KMS-11 (cell line): ENCODE measurements at regions not wholly inside any gene's neighbourhood (a gene's known extent, or its start where the extent isn't known, plus 50 kb on each side); places are given as distances from the start of the nearest gene placed in this dataset.

Source experiments
- H2AFZ ChIP-seq: fragments of 200-600 bp; sonication (generic); 2 replicates; pipeline ENCODE4 v1.6.1; 2016; ENCODE audit warnings: antibody characterized with exemption, mixed run types, low read depth
- H3K27ac ChIP-seq: fragments of 200-600 bp; sonication (generic); 2 replicates; pipeline ENCODE4 v1.6.1; 2016; ENCODE audit warnings: mild to moderate bottlenecking, mixed run types
- H3K27me3 ChIP-seq: fragments of 200-600 bp; sonication (generic); 2 replicates; pipeline ENCODE4 v1.6.1; 2017; ENCODE audit warnings: mild to moderate bottlenecking, low read depth, mixed run types, moderate library complexity; ENCODE audit not compliant: insufficient read depth
- H3K36me3 ChIP-seq: fragments of 200-600 bp; sonication (generic); 2 replicates; pipeline ENCODE4 v1.6.1; 2017; ENCODE audit warnings: mild to moderate bottlenecking, mixed run types; ENCODE audit not compliant: insufficient read depth
- H3K4me1 ChIP-seq: fragments of 200-600 bp; sonication (generic); 2 replicates; pipeline ENCODE4 v1.6.1; 2016; ENCODE audit warnings: mild to moderate bottlenecking, low read depth, mixed run types; ENCODE audit not compliant: poor library complexity, severe bottlenecking
- H3K4me2 ChIP-seq: fragments of 200-600 bp; sonication (generic); 2 replicates; pipeline ENCODE4 v1.7.0; 2016; ENCODE audit warnings: mild to moderate bottlenecking, mixed run types
- H3K4me3 ChIP-seq: fragments of 200-600 bp; sonication (generic); IDR thresholded peaks from 2 replicates; pipeline ENCODE4 v1.6.1; 2017; ENCODE audit warnings: low read depth, low read length, mixed read lengths; ENCODE audit not compliant: insufficient read depth
- H3K79me2 ChIP-seq: fragments of 200-600 bp; sonication (generic); 2 replicates; pipeline ENCODE4 v1.6.1; 2016; ENCODE audit warnings: low read depth, mixed run types; ENCODE audit not compliant: insufficient read depth
- H3K9ac ChIP-seq: fragments of 200-600 bp; sonication (generic); 2 replicates; pipeline ENCODE4 v1.6.1; 2016; ENCODE audit warnings: mild to moderate bottlenecking, mixed run types
- H4K20me1 ChIP-seq: fragments of 200-600 bp; sonication (generic); 2 replicates; pipeline ENCODE4 v1.6.1; 2016; ENCODE audit warnings: mild to moderate bottlenecking, mixed run types; ENCODE audit not compliant: insufficient read depth
- TF ChIP-seq, protein P1 (sequence below): fragments of 200-600 bp; sonication (generic); conservative IDR thresholded peaks from 2 replicates; pipeline ENCODE4 v1.6.1; 2017; ENCODE audit warnings: low read depth, mild to moderate bottlenecking, antibody characterized with exemption, low read length, moderate library complexity, mixed read lengths

DNA sequence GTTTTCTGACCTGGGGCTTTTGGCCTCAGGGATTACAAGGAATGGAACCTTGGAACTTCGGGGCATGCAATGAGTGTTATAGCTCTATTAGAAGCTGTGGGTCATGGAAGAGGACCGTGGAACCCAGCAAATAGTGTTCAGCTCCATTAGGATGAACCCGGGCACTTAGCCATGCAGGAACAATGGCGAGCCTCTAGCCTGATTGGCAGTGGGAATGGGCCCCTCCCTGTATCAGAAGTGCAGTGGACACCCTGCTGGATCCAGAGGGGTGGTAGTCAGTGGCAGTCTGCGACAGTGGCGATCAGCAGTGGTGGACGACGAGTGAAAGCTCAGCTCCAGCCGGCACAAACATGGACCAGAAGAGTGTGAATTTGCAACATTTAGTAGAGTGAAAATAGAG is 315.4 kb upstream of the TECRL start:
- no peak overlapping the region for H3K27ac ChIP-seq
- no peaks in the 10 kb centered on the region for H3K79me2 ChIP-seq
- H2AFZ ChIP-seq = no peak overlapping the region
- H3K4me2 ChIP-seq = no peak overlapping the region
- H3K9ac ChIP-seq = no peak overlapping the region
- no peaks in the 10 kb centered on the region for H3K36me3 ChIP-seq
- TF ChIP-seq, protein P1, sequence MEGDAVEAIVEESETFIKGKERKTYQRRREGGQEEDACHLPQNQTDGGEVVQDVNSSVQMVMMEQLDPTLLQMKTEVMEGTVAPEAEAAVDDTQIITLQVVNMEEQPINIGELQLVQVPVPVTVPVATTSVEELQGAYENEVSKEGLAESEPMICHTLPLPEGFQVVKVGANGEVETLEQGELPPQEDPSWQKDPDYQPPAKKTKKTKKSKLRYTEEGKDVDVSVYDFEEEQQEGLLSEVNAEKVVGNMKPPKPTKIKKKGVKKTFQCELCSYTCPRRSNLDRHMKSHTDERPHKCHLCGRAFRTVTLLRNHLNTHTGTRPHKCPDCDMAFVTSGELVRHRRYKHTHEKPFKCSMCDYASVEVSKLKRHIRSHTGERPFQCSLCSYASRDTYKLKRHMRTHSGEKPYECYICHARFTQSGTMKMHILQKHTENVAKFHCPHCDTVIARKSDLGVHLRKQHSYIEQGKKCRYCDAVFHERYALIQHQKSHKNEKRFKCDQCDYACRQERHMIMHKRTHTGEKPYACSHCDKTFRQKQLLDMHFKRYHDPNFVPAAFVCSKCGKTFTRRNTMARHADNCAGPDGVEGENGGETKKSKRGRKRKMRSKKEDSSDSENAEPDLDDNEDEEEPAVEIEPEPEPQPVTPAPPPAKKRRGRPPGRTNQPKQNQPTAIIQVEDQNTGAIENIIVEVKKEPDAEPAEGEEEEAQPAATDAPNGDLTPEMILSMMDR = no peak
- H3K27me3 ChIP-seq = no peaks in the 10 kb centered on the region
- H3K4me1 ChIP-seq = no peaks in the 10 kb centered on the region
- H4K20me1 ChIP-seq = no peaks in the 10 kb centered on the region
- H3K4me3 ChIP-seq = no peak overlapping the region

DNA sequence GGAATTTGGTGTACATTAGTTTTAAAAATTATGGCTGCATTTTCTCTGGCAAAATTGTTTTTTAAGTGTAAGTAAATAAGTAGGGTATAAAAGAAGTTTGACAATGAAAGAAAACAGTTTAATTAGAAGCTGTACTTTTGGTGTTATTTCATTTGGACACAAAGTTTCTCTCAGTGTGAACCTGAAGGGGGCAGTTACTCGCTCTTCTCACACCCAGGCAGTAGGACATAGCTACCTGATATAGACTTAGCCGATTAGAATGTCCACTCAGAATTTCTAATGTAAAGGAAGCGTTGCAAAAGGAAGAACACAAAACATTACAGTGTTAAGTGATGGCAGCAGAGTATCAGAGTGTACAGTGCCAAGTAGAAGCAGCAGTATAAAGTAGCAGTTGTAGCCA is 311.9 kb upstream of the TECRL start:
- no peak overlapping the region for H3K27ac ChIP-seq
- TF ChIP-seq, protein P1 = no peak
- no peak overlapping the region for H3K9ac ChIP-seq
- H3K27me3 ChIP-seq = no peaks in the 10 kb centered on the region
- no peaks in the 10 kb centered on the region for H3K79me2 ChIP-seq
- no peaks in the 10 kb centered on the region for H4K20me1 ChIP-seq
- H3K36me3 ChIP-seq = no peaks in the 10 kb centered on the region
- H3K4me2 ChIP-seq = no peak overlapping the region
- no peaks in the 10 kb centered on the region for H3K4me1 ChIP-seq
- H2AFZ ChIP-seq = no peak overlapping the region
- H3K4me3 ChIP-seq = no peak overlapping the region

DNA sequence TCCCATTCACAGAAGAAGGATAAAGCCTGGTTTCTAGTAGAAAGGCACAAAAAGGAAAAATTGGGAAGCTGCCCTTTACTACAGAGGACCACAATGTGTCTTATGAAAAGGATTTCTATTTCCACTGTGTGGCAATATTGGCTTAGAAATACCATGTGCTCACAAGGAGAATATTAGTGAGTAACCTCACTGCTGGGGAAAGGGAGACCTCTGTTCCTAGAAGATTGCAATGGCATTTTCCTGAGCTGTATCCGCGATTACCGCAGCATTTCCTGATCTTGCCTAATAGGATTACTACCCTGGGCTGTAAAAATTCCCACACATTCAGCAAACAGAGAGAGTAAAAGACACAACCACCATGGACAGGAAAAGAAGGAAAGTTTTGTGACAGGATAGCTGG is 308.8 kb upstream of the TECRL start:
- no peaks in the 10 kb centered on the region for H4K20me1 ChIP-seq
- TF ChIP-seq, protein P1 = no peak
- H3K9ac ChIP-seq = no peak overlapping the region
- no peaks in the 10 kb centered on the region for H3K36me3 ChIP-seq
- no peak overlapping the region for H3K4me2 ChIP-seq
- no peak overlapping the region for H3K4me3 ChIP-seq
- H2AFZ ChIP-seq = no peak overlapping the region
- no peak overlapping the region for H3K27ac ChIP-seq
- H3K27me3 ChIP-seq = no peaks in the 10 kb centered on the region
- H3K4me1 ChIP-seq = no peaks in the 10 kb centered on the region
- H3K79me2 ChIP-seq = no peaks in the 10 kb centered on the region

DNA sequence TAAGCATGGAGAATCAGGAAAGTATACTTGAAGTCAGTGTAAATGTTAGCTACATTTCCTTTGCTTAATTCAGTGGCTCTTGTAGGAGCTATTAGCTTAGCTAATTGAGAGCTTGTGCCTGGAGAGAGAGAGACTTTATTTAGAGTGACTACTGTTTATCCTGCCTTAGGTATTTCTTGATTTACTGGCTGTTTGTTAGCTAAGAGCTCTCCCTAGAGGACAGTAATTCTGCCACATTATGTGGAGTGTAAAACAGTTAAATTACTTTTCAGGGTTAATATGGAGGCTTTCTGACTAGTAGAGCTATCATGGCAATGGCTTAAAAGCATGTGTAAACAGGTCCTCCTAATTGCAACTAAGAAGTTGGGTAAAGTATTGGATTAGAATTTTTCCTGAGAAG is 306.5 kb upstream of the TECRL start:
- no peaks in the 10 kb centered on the region for H3K4me1 ChIP-seq
- no peaks in the 10 kb centered on the region for H3K79me2 ChIP-seq
- TF ChIP-seq, protein P1 = no peak
- H3K4me3 ChIP-seq = no peak overlapping the region
- no peaks in the 10 kb centered on the region for H3K36me3 ChIP-seq
- no peaks in the 10 kb centered on the region for H4K20me1 ChIP-seq
- H2AFZ ChIP-seq = no peak overlapping the region
- H3K27ac ChIP-seq = no peak overlapping the region
- no peak overlapping the region for H3K4me2 ChIP-seq
- H3K9ac ChIP-seq = no peak overlapping the region
- H3K27me3 ChIP-seq = no peaks in the 10 kb centered on the region
